ENCODE measurements at regions not wholly inside any gene's neighbourhood (a gene's known extent, or its start where the extent isn't known, plus 50 kb on each side); places are given as distances from the start of the nearest gene placed in this dataset.
A peak's percentile ranks its signal among the peaks of the same experiment; 100 is the strongest.

GRCh38 chr13:112231451-112232083 lies 144.6 kb upstream of the SPACA7 start:
- H3K79me2 ChIP-seq (ENCODE audit: control insufficient read depth, insufficient read depth, low read length, poor library complexity) = no peaks in the 10 kb centered on the region
- H3K4me3 ChIP-seq (ENCODE audit: low read depth, low read length) = no peak overlapping the region
- H2BK12ac ChIP-seq (ENCODE audit: low read length) = no peak overlapping the region
- WGBS (ENCODE audit: extremely low coverage, insufficient coverage, insufficient read length) = no CpG with 5 or more reads among the region's 21 CpGs
- no peak overlapping the region for H3K23ac ChIP-seq (ENCODE audit: low read length)
- no peak overlapping the region for H2AK5ac ChIP-seq (ENCODE audit: low read length)
- no peak for DNase-seq
- peak overlapping the region; percentile 30 for H3K9ac ChIP-seq (ENCODE audit: low read length)
- no peaks in the 10 kb centered on the region for H3K36me3 ChIP-seq (ENCODE audit: control insufficient read depth in 1 of 2, insufficient read depth in 2 of 2, low read length in 2 of 2)
- no peak overlapping the region for H2BK120ac ChIP-seq (ENCODE audit: insufficient read depth, low read length, poor library complexity)
- no peaks in the 10 kb centered on the region for H3K27me3 ChIP-seq (ENCODE audit: insufficient read depth, low read length)
- no peak overlapping the region for H3K18ac ChIP-seq (ENCODE audit: low read length)
- no peak overlapping the region for H4K91ac ChIP-seq (ENCODE audit: low read depth, low read length)
- no peaks in the 10 kb centered on the region for H3K79me1 ChIP-seq (ENCODE audit: low read length)
- H2AFZ ChIP-seq (ENCODE audit: insufficient read depth, low read length, poor library complexity) = no peak overlapping the region
- no peak overlapping the region for H3K27ac ChIP-seq (ENCODE audit: low read depth, low read length)
- no peak overlapping the region for H3K4ac ChIP-seq (ENCODE audit: low read depth, low read length)
- H3K4me1 ChIP-seq (ENCODE audit: control insufficient read depth in 1 of 2, insufficient read depth in 2 of 2, low read length in 2 of 2) = no peaks in the 10 kb centered on the region
- H4K8ac ChIP-seq (ENCODE audit: low read depth, low read length) = no peak overlapping the region
- no peak overlapping the region for H4K12ac ChIP-seq (ENCODE audit: low read depth, low read length)
- no peak overlapping the region for H2BK5ac ChIP-seq (ENCODE audit: low read depth, low read length, poor library complexity)
- H3K14ac ChIP-seq (ENCODE audit: low read length) = no peak overlapping the region
- H3K4me2 ChIP-seq (ENCODE audit: low read length) = no peak overlapping the region
- peaks cover 5% of the 10 kb centered on the region for H3K9me3 ChIP-seq (ENCODE audit: insufficient read depth, low read depth, low read length)

- Histone ChIP-seq H4K91ac (ENCODE audit: low read depth, low read length) (no peak overlapping the region), H3K4me2 (ENCODE audit: low read length) (no peak overlapping the region), H4K8ac (ENCODE audit: low read depth, low read length) (no peak overlapping the region), H2AK5ac (ENCODE audit: low read length) (no peak overlapping the region), H2BK120ac (ENCODE audit: insufficient read depth, low read length, poor library complexity) (no peak overlapping the region), H3K36me3 (ENCODE audit: control insufficient read depth in 1 of 2, insufficient read depth in 2 of 2, low read length in 2 of 2) (no peaks in the 10 kb centered on the region), H3K4ac (ENCODE audit: low read depth, low read length) (no peak overlapping the region), H3K4me1 (ENCODE audit: control insufficient read depth in 1 of 2, insufficient read depth in 2 of 2, low read length in 2 of 2) (no peaks in the 10 kb centered on the region), H3K79me1 (ENCODE audit: low read length) (no peaks in the 10 kb centered on the region), H3K23ac (ENCODE audit: low read length) (no peak overlapping the region), H2BK12ac (ENCODE audit: low read length) (no peak overlapping the region), H2BK5ac (ENCODE audit: low read depth, low read length, poor library complexity) (no peak overlapping the region), H3K4me3 (ENCODE audit: low read depth, low read length) (no peak overlapping the region), H3K9me3 (ENCODE audit: insufficient read depth, low read depth, low read length) (peaks cover 8% of the 10 kb centered on the region), H3K27me3 (ENCODE audit: insufficient read depth, low read length) (no peaks in the 10 kb centered on the region), H3K79me2 (ENCODE audit: control insufficient read depth, insufficient read depth, low read length, poor library complexity) (no peaks in the 10 kb centered on the region), H2AFZ (ENCODE audit: insufficient read depth, low read length, poor library complexity) (no peak overlapping the region), H3K27ac (ENCODE audit: low read depth, low read length) (no peak overlapping the region), H3K14ac (ENCODE audit: low read length) (no peak overlapping the region), H3K9ac (ENCODE audit: low read length) (no peak overlapping the region), H3K18ac (ENCODE audit: low read length) (no peak overlapping the region), H4K12ac (ENCODE audit: low read depth, low read length) (no peak overlapping the region)
- no peak for DNase-seq
- WGBS (ENCODE audit: extremely low coverage, insufficient coverage, insufficient read length) = no CpG with 5 or more reads among the region's 18 CpGs
These were observed 142.9 kb upstream of the SPACA7 start for GRCh38 chr13:112233256-112233655.

GRCh38 chr13:112233716-112234115 lies 142.4 kb upstream of the SPACA7 start:
- no peak overlapping the region for H3K18ac ChIP-seq (ENCODE audit: low read length)
- DNase-seq = no peak
- H3K9me3 ChIP-seq (ENCODE audit: insufficient read depth, low read depth, low read length) = peaks cover 12% of the 10 kb centered on the region
- H3K27ac ChIP-seq (ENCODE audit: low read depth, low read length) = no peak overlapping the region
- H3K4me1 ChIP-seq (ENCODE audit: control insufficient read depth in 1 of 2, insufficient read depth in 2 of 2, low read length in 2 of 2) = no peaks in the 10 kb centered on the region
- no peak overlapping the region for H3K4me3 ChIP-seq (ENCODE audit: low read depth, low read length)
- no peak overlapping the region for H4K91ac ChIP-seq (ENCODE audit: low read depth, low read length)
- no peak overlapping the region for H2BK120ac ChIP-seq (ENCODE audit: insufficient read depth, low read length, poor library complexity)
- H3K23ac ChIP-seq (ENCODE audit: low read length) = no peak overlapping the region
- H2AK5ac ChIP-seq (ENCODE audit: low read length) = no peak overlapping the region
- H3K79me1 ChIP-seq (ENCODE audit: low read length) = no peaks in the 10 kb centered on the region
- no peak overlapping the region for H4K12ac ChIP-seq (ENCODE audit: low read depth, low read length)
- no peak overlapping the region for H2AFZ ChIP-seq (ENCODE audit: insufficient read depth, low read length, poor library complexity)
- H3K4me2 ChIP-seq (ENCODE audit: low read length) = no peak overlapping the region
- no peak overlapping the region for H2BK5ac ChIP-seq (ENCODE audit: low read depth, low read length, poor library complexity)
- no peaks in the 10 kb centered on the region for H3K79me2 ChIP-seq (ENCODE audit: control insufficient read depth, insufficient read depth, low read length, poor library complexity)
- no peak overlapping the region for H2BK12ac ChIP-seq (ENCODE audit: low read length)
- no peak overlapping the region for H3K14ac ChIP-seq (ENCODE audit: low read length)
- H3K27me3 ChIP-seq (ENCODE audit: insufficient read depth, low read length) = no peaks in the 10 kb centered on the region
- no peaks in the 10 kb centered on the region for H3K36me3 ChIP-seq (ENCODE audit: control insufficient read depth in 1 of 2, insufficient read depth in 2 of 2, low read length in 2 of 2)
- no peak overlapping the region for H4K8ac ChIP-seq (ENCODE audit: low read depth, low read length)
- no peak overlapping the region for H3K4ac ChIP-seq (ENCODE audit: low read depth, low read length)
- H3K9ac ChIP-seq (ENCODE audit: low read length) = no peak overlapping the region
- no CpG with 5 or more reads among the region's 8 CpGs for WGBS (ENCODE audit: extremely low coverage, insufficient coverage, insufficient read length)

- Histone ChIP-seq H3K14ac (ENCODE audit: low read length) (no peak overlapping the region), H3K36me3 (ENCODE audit: control insufficient read depth in 1 of 2, insufficient read depth in 2 of 2, low read length in 2 of 2) (no peaks in the 10 kb centered on the region), H3K27ac (ENCODE audit: low read depth, low read length) (no peak overlapping the region), H3K9ac (ENCODE audit: low read length) (no peak overlapping the region), H3K4ac (ENCODE audit: low read depth, low read length) (no peak overlapping the region), H3K18ac (ENCODE audit: low read length) (no peak overlapping the region), H3K23ac (ENCODE audit: low read length) (no peak overlapping the region), H4K91ac (ENCODE audit: low read depth, low read length) (no peak overlapping the region), H4K12ac (ENCODE audit: low read depth, low read length) (no peak overlapping the region), H3K9me3 (ENCODE audit: insufficient read depth, low read depth, low read length) (peaks cover 13% of the 10 kb centered on the region), H2AK5ac (ENCODE audit: low read length) (no peak overlapping the region), H2BK5ac (ENCODE audit: low read depth, low read length, poor library complexity) (no peak overlapping the region), H2AFZ (ENCODE audit: insufficient read depth, low read length, poor library complexity) (no peak overlapping the region), H2BK120ac (ENCODE audit: insufficient read depth, low read length, poor library complexity) (no peak overlapping the region), H2BK12ac (ENCODE audit: low read length) (no peak overlapping the region), H3K4me3 (ENCODE audit: low read depth, low read length) (no peak overlapping the region), H3K4me2 (ENCODE audit: low read length) (no peak overlapping the region), H4K8ac (ENCODE audit: low read depth, low read length) (no peak overlapping the region), H3K79me2 (ENCODE audit: control insufficient read depth, insufficient read depth, low read length, poor library complexity) (no peaks in the 10 kb centered on the region), H3K27me3 (ENCODE audit: insufficient read depth, low read length) (no peaks in the 10 kb centered on the region), H3K4me1 (ENCODE audit: control insufficient read depth in 1 of 2, insufficient read depth in 2 of 2, low read length in 2 of 2) (no peaks in the 10 kb centered on the region), H3K79me1 (ENCODE audit: low read length) (no peaks in the 10 kb centered on the region)
- WGBS (ENCODE audit: extremely low coverage, insufficient coverage, insufficient read length) = no CpG with 5 or more reads among the region's 16 CpGs
- DNase-seq = no peak
These were observed 141.9 kb upstream of the SPACA7 start for GRCh38 chr13:112234131-112234875.

Data from trophoblast cell (in vitro differentiated cells and primary cell).